SK-N-SH (cell line): ENCODE measurements at regions not wholly inside any gene's neighbourhood (a gene's known extent, or its start where the extent isn't known, plus 50 kb on each side); places are given as distances from the start of the nearest gene placed in this dataset.
"Not testable (repeated sequence)": the region's sequence is repeated elsewhere in the genome, so short reads cannot be mapped to it uniquely, and the experiment has no call there.

ENCODE experiments used
- CHD2 ChIP-seq: fragments of 150-350 bp; IDR thresholded peaks from 2 replicates; pipeline ENCODE4 v1.6.1; 2018; ENCODE audit warnings: low read length; ENCODE audit not compliant: partially characterized antibody
- ELF1 ChIP-seq: IDR thresholded peaks from 2 replicates; pipeline ENCODE4 v1.4.0; 2012
- EP300 ChIP-seq, 2 experiments: IDR thresholded peaks; 2 replicates each; pipeline versions ENCODE4 v1.4.0 to v1.6.1; 2012; ENCODE audit warnings: borderline replicate concordance in 1 of 2, low read depth in 1 of 2, low read length in 1 of 2
- GABPA ChIP-seq: IDR thresholded peaks from 2 replicates; pipeline ENCODE4 v1.4.0; 2012; ENCODE audit warnings: low read depth, mild to moderate bottlenecking
- JUND ChIP-seq: IDR thresholded peaks from 2 replicates; pipeline ENCODE4 v1.4.0; 2012
- RAD21 ChIP-seq: IDR thresholded peaks from 2 replicates; pipeline ENCODE4 v1.6.1; 2012; ENCODE audit warnings: mild to moderate bottlenecking, low read length
- SIN3A ChIP-seq: IDR thresholded peaks from 2 replicates; pipeline ENCODE4 v1.6.1; 2012; ENCODE audit warnings: low read depth, mild to moderate bottlenecking, low read length, moderate library complexity, borderline replicate concordance
- SMC3 ChIP-seq: IDR thresholded peaks from 2 replicates; pipeline ENCODE4 v1.6.1; 2012; ENCODE audit warnings: low read depth, low read length, improper control_type of control experiment
- YY1 ChIP-seq: IDR thresholded peaks from 2 replicates; pipeline ENCODE4 v1.4.0; 2012; ENCODE audit warnings: low read depth, mild to moderate bottlenecking
- TF ChIP-seq, protein P1 (sequence below): fragments of 200-600 bp; sonication (generic); IDR thresholded peaks from 2 replicates; pipeline ENCODE4 v1.6.1; 2017; ENCODE audit warnings: antibody characterized with exemption, mild to moderate bottlenecking, moderate library complexity
- TF ChIP-seq, protein P2 (sequence below): IDR thresholded peaks from 2 replicates; pipeline ENCODE4 v1.6.1; 2012; ENCODE audit warnings: mild to moderate bottlenecking, low read depth, low read length, moderate library complexity
- TF ChIP-seq, protein P3 (sequence below): IDR thresholded peaks from 2 replicates; pipeline ENCODE4 v1.4.0; 2012; ENCODE audit warnings: low read depth, borderline replicate concordance

DNA sequence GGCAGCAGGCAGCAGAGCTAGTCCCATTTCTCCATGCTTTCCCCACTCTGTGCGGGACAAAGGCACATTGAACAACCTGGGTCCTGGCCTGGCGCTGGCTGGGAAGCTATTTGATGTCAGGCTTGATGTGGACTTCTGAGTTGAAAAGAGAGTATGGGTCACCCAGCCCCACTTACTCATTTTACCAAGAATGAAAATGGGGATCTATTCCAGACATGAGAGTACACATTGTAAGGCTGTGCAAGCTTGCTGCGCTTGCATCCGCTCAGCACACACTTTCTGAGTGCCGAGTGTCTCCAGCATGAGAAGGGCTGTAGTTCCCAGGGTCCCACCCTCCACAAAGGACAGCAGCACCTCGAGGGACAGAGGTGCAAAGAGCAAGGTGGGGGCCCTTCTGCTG lies 71.7 kb upstream of the PLEKHG4B start:
- TF ChIP-seq, protein P1, sequence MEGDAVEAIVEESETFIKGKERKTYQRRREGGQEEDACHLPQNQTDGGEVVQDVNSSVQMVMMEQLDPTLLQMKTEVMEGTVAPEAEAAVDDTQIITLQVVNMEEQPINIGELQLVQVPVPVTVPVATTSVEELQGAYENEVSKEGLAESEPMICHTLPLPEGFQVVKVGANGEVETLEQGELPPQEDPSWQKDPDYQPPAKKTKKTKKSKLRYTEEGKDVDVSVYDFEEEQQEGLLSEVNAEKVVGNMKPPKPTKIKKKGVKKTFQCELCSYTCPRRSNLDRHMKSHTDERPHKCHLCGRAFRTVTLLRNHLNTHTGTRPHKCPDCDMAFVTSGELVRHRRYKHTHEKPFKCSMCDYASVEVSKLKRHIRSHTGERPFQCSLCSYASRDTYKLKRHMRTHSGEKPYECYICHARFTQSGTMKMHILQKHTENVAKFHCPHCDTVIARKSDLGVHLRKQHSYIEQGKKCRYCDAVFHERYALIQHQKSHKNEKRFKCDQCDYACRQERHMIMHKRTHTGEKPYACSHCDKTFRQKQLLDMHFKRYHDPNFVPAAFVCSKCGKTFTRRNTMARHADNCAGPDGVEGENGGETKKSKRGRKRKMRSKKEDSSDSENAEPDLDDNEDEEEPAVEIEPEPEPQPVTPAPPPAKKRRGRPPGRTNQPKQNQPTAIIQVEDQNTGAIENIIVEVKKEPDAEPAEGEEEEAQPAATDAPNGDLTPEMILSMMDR: not testable (repeated sequence)
- TF ChIP-seq, protein P2, sequence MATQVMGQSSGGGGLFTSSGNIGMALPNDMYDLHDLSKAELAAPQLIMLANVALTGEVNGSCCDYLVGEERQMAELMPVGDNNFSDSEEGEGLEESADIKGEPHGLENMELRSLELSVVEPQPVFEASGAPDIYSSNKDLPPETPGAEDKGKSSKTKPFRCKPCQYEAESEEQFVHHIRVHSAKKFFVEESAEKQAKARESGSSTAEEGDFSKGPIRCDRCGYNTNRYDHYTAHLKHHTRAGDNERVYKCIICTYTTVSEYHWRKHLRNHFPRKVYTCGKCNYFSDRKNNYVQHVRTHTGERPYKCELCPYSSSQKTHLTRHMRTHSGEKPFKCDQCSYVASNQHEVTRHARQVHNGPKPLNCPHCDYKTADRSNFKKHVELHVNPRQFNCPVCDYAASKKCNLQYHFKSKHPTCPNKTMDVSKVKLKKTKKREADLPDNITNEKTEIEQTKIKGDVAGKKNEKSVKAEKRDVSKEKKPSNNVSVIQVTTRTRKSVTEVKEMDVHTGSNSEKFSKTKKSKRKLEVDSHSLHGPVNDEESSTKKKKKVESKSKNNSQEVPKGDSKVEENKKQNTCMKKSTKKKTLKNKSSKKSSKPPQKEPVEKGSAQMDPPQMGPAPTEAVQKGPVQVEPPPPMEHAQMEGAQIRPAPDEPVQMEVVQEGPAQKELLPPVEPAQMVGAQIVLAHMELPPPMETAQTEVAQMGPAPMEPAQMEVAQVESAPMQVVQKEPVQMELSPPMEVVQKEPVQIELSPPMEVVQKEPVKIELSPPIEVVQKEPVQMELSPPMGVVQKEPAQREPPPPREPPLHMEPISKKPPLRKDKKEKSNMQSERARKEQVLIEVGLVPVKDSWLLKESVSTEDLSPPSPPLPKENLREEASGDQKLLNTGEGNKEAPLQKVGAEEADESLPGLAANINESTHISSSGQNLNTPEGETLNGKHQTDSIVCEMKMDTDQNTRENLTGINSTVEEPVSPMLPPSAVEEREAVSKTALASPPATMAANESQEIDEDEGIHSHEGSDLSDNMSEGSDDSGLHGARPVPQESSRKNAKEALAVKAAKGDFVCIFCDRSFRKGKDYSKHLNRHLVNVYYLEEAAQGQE: not testable (repeated sequence)
- not testable (repeated sequence) for TF ChIP-seq SIN3A; GABPA; YY1; RAD21; EP300 (IDR thresholded peaks at IDR 0.05; ENCODE audit: borderline replicate concordance in 1 of 2, low read depth in 1 of 2, low read length in 1 of 2); CHD2; ELF1; SMC3; JUND
- TF ChIP-seq, protein P3, sequence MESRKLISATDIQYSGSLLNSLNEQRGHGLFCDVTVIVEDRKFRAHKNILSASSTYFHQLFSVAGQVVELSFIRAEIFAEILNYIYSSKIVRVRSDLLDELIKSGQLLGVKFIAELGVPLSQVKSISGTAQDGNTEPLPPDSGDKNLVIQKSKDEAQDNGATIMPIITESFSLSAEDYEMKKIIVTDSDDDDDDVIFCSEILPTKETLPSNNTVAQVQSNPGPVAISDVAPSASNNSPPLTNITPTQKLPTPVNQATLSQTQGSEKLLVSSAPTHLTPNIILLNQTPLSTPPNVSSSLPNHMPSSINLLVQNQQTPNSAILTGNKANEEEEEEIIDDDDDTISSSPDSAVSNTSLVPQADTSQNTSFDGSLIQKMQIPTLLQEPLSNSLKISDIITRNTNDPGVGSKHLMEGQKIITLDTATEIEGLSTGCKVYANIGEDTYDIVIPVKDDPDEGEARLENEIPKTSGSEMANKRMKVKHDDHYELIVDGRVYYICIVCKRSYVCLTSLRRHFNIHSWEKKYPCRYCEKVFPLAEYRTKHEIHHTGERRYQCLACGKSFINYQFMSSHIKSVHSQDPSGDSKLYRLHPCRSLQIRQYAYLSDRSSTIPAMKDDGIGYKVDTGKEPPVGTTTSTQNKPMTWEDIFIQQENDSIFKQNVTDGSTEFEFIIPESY: not testable (repeated sequence)
